H9 (cell line): ENCODE measurements at regions not wholly inside any gene's neighbourhood (a gene's known extent, or its start where the extent isn't known, plus 50 kb on each side); places are given as distances from the start of the nearest gene placed in this dataset.

Experiments used
- DNase-seq: peaks from one replicate; pipeline ENCODE4 v3.0.0-alpha.2; 2017
- H2AFZ ChIP-seq: one replicate; pipeline ENCODE4 v1.6.1; 2013; ENCODE audit warnings: mild to moderate bottlenecking, low read length, control low read depth, moderate library complexity
- H2AK5ac ChIP-seq: 2 replicates; pipeline ENCODE4 v1.6.1; 2013; ENCODE audit warnings: low read length, control low read depth, mixed read lengths; ENCODE audit not compliant: insufficient read length
- H2BK120ac ChIP-seq: one replicate; pipeline ENCODE4 v1.6.1; 2013; ENCODE audit warnings: low read depth, mild to moderate bottlenecking, low read length, control low read depth, inconsistent platforms; ENCODE audit not compliant: poor library complexity, severe bottlenecking
- H2BK12ac ChIP-seq: 2 replicates; pipeline ENCODE4 v1.6.1; 2013; ENCODE audit warnings: low read length, control low read depth, mixed read lengths, low read depth; ENCODE audit not compliant: insufficient read length
- H2BK15ac ChIP-seq: 2 replicates; pipeline ENCODE4 v1.6.1; 2013; ENCODE audit warnings: low read depth, low read length, control low read depth
- H2BK20ac ChIP-seq: one replicate; pipeline ENCODE4 v1.6.1; 2013; ENCODE audit warnings: low read depth, mild to moderate bottlenecking, low read length, control low read depth, inconsistent platforms; ENCODE audit not compliant: poor library complexity, severe bottlenecking
- H2BK5ac ChIP-seq: 2 replicates; pipeline ENCODE4 v1.6.1; 2013; ENCODE audit warnings: low read length, control low read depth, mixed read lengths; ENCODE audit not compliant: insufficient read length
- H3K14ac ChIP-seq: 2 replicates; pipeline ENCODE4 v1.6.1; 2013; ENCODE audit warnings: low read length, control low read depth; ENCODE audit not compliant: insufficient read depth
- H3K18ac ChIP-seq: 2 replicates; pipeline ENCODE4 v1.6.1; 2013; ENCODE audit warnings: low read depth, mild to moderate bottlenecking, mixed read lengths, low read length, control low read depth; ENCODE audit not compliant: insufficient read length
- H3K23ac ChIP-seq: 2 replicates; pipeline ENCODE4 v1.6.1; 2013; ENCODE audit warnings: low read length, control low read depth, mixed read lengths, low read depth; ENCODE audit not compliant: insufficient read length
- H3K23me2 ChIP-seq: 2 replicates; pipeline ENCODE4 v1.6.1; 2013; ENCODE audit warnings: low read depth, mild to moderate bottlenecking, mixed read lengths, low read length, control low read depth; ENCODE audit not compliant: insufficient read length, poor library complexity, severe bottlenecking
- H3K27ac ChIP-seq: 2 replicates; pipeline ENCODE4 v1.5.1; 2013; ENCODE audit warnings: low read length, control low read depth, mixed read lengths, low read depth; ENCODE audit not compliant: insufficient read length
- H3K27me3 ChIP-seq: 2 replicates; pipeline ENCODE4 v1.6.1; 2013; ENCODE audit warnings: low read length, control low read depth, inconsistent platforms; ENCODE audit not compliant: insufficient read depth
- H3K4ac ChIP-seq: 2 replicates; pipeline ENCODE4 v1.6.1; 2013; ENCODE audit warnings: low read depth, mild to moderate bottlenecking, control low read depth, inconsistent platforms, low read length, moderate library complexity
- H3K4me1 ChIP-seq: 2 replicates; pipeline ENCODE4 v1.6.1; 2013; ENCODE audit warnings: low read length, control low read depth, inconsistent platforms; ENCODE audit not compliant: insufficient read depth
- H3K4me2 ChIP-seq: 2 replicates; pipeline ENCODE4 v1.6.1; 2013; ENCODE audit warnings: low read length, control low read depth, mixed read lengths; ENCODE audit not compliant: insufficient read length, insufficient read depth
- H3K56ac ChIP-seq: 2 replicates; pipeline ENCODE4 v1.6.1; 2013; ENCODE audit warnings: low read depth, mild to moderate bottlenecking, mixed read lengths, low read length, control low read depth; ENCODE audit not compliant: insufficient read length
- H3K79me1 ChIP-seq: 2 replicates; pipeline ENCODE4 v1.6.1; 2013; ENCODE audit warnings: low read depth, mild to moderate bottlenecking, moderate library complexity, low read length, control low read depth, inconsistent platforms; ENCODE audit not compliant: insufficient read depth, poor library complexity, severe bottlenecking
- H3K79me2 ChIP-seq: 2 replicates; pipeline ENCODE4 v1.6.1; 2013; ENCODE audit warnings: low read length, control low read depth, inconsistent platforms; ENCODE audit not compliant: insufficient read depth
- H3K9ac ChIP-seq: 2 replicates; pipeline ENCODE4 v1.6.1; 2013; ENCODE audit warnings: low read length, control low read depth, mixed read lengths; ENCODE audit not compliant: insufficient read length; ENCODE audit errors: extremely low read depth
- H3K9me3 ChIP-seq: one replicate; pipeline ENCODE4 v1.6.1; 2013; ENCODE audit warnings: low read depth, low read length, inconsistent platforms; ENCODE audit not compliant: control insufficient read depth
- H3T11ph ChIP-seq: one replicate; pipeline ENCODE4 v1.6.1; 2013; ENCODE audit warnings: mild to moderate bottlenecking, low read length, control low read depth, inconsistent platforms
- H4K20me1 ChIP-seq: one replicate; pipeline ENCODE4 v1.6.1; 2013; ENCODE audit not compliant: control insufficient read depth, insufficient read length, insufficient read depth
- H4K5ac ChIP-seq: 2 replicates; pipeline ENCODE4 v1.6.1; 2013; ENCODE audit warnings: low read depth, mild to moderate bottlenecking, mixed read lengths, low read length, control low read depth; ENCODE audit not compliant: insufficient read length
- H4K8ac ChIP-seq: replicated peaks from 2 replicates; pipeline ENCODE4 v1.6.1; 2013; ENCODE audit warnings: low read length, control low read depth, mixed read lengths, low read depth; ENCODE audit not compliant: insufficient read length
- H4K91ac ChIP-seq: 2 replicates; pipeline ENCODE4 v1.6.1; 2013; ENCODE audit warnings: low read depth, mild to moderate bottlenecking, moderate library complexity, mixed read lengths, low read length, control low read depth; ENCODE audit not compliant: insufficient read length
- H3K27ac Mint-ChIP-seq, 3 experiments: 2 replicates in 2 of 3; 3 replicates in 1 of 3; pipeline ENCODE4 v1.8.0; 2020 to 2021; ENCODE audit warnings: mixed read lengths in 3 of 3, mild to moderate bottlenecking in 1 of 3, moderate library complexity in 1 of 3
- H3K27me3 Mint-ChIP-seq: 2 replicates; pipeline ENCODE4 v1.8.0; 2021; ENCODE audit warnings: low read depth, mild to moderate bottlenecking, moderate library complexity, mixed read lengths
- H3K36me3 Mint-ChIP-seq, 3 experiments: 2 replicates in 2 of 3; 3 replicates in 1 of 3; pipeline ENCODE4 v1.8.0; 2020 to 2021; ENCODE audit warnings: low read depth in 3 of 3, mixed read lengths in 3 of 3; ENCODE audit not compliant: insufficient read depth in 1 of 3
- H3K4me1 Mint-ChIP-seq, 2 experiments: 2 replicates each; pipeline ENCODE4 v1.8.0; 2020; ENCODE audit warnings: mixed read lengths in 2 of 2
- H3K4me3 Mint-ChIP-seq, 2 experiments: 2 replicates in 1 of 2; 3 replicates in 1 of 2; pipeline ENCODE4 v1.8.0; 2020 to 2021; ENCODE audit warnings: mild to moderate bottlenecking in 2 of 2, mixed read lengths in 2 of 2, moderate library complexity in 1 of 2
- H3K9me3 Mint-ChIP-seq, 2 experiments: 2 replicates in 1 of 2; 3 replicates in 1 of 2; pipeline ENCODE4 v1.8.0; 2020; ENCODE audit warnings: mild to moderate bottlenecking in 2 of 2, mixed read lengths in 2 of 2, moderate library complexity in 1 of 2
- WGBS: extraction: QIAGEN DNeasy Blood & Tissue Kit; methylation state at CpG from one replicate; pipeline ENCODE4 v1.1.7; 2013; ENCODE audit warnings: missing lambda C conversion rate, low lambda C conversion rate, mixed read lengths; ENCODE audit not compliant: insufficient read length; ENCODE audit errors: extremely low coverage; 5-methylcytosine and 5-hydroxymethylcytosine counted together
- TF ChIP-seq, protein P1 (sequence below): fragments of 200-600 bp; sonication (generic); conservative IDR thresholded peaks from 3 replicates; pipeline ENCODE4 v1.8.0; 2021; ENCODE audit warnings: antibody characterized with exemption, mild to moderate bottlenecking

DNA sequence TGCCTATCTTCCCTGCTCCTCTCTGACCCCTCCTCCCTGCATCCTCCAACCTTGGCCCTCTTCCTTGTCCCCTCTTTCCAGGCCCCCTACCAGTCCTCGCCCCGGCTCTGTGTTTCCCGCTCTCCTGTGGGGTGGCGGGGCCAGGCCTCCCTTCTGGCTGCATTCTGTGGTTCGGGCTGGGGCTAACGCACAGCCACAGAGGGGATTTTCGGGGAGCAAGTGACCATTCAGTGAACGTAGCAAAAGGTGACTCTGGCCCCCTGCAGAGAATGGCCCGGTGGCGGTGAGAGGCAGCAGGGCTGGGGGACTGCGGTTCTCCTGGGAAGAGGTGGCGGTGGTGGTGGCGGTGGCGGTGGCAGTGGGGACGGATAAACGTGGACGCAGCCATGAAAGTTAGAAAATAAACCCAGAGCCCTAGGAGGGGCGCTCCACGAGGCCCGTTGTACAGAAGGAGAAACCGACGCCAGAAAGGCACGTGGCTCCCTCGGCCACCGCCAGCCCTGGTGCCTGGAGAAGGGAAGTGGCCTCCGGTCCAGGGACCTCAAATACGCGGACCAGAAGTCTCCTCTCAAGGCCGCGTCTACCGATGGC lies 269.6 kb downstream of the ADGRD1 start:
- Histone ChIP-seq H3K14ac (peak overlapping the region; percentile 39; the same call in 1 of the 2 replicates), H2BK120ac (no peak overlapping the region), H3K18ac (peak overlapping the region; percentile 57), H3K4me1 (peaks cover 6% of the 10 kb centered on the region; the same call in 1 of the 2 replicates), H2BK15ac (no peak overlapping the region), H2BK12ac (no peak overlapping the region), H2BK5ac (no peak overlapping the region), H3K56ac (no peak overlapping the region), H3K27ac (no peak overlapping the region), H4K5ac (no peak overlapping the region), H4K8ac (no peak overlapping the region), H2AK5ac (no peak overlapping the region), H3K4me2 (no peak overlapping the region), H2BK20ac (no peak overlapping the region), H3K9ac (no peak overlapping the region), H4K91ac (no peak overlapping the region), H3T11ph (no peak overlapping the region), H2AFZ (no peak overlapping the region), H3K9me3 (no peaks in the 10 kb centered on the region), H3K4ac (no peak overlapping the region), H3K79me2 (no peaks in the 10 kb centered on the region), H3K27me3 (no peaks in the 10 kb centered on the region), H3K79me1 (no peaks in the 10 kb centered on the region), H3K23me2 (no peaks in the 10 kb centered on the region), H4K20me1 (no peaks in the 10 kb centered on the region), H3K23ac (no peak overlapping the region)
- peak; percentile 32 for DNase-seq
- peak overlapping the region in 1 of 3 experiments; percentile 27; a peak in 2 of 7 replicates for H3K27ac Mint-ChIP-seq
- TF ChIP-seq, protein P1, sequence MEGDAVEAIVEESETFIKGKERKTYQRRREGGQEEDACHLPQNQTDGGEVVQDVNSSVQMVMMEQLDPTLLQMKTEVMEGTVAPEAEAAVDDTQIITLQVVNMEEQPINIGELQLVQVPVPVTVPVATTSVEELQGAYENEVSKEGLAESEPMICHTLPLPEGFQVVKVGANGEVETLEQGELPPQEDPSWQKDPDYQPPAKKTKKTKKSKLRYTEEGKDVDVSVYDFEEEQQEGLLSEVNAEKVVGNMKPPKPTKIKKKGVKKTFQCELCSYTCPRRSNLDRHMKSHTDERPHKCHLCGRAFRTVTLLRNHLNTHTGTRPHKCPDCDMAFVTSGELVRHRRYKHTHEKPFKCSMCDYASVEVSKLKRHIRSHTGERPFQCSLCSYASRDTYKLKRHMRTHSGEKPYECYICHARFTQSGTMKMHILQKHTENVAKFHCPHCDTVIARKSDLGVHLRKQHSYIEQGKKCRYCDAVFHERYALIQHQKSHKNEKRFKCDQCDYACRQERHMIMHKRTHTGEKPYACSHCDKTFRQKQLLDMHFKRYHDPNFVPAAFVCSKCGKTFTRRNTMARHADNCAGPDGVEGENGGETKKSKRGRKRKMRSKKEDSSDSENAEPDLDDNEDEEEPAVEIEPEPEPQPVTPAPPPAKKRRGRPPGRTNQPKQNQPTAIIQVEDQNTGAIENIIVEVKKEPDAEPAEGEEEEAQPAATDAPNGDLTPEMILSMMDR: no peak
- H3K4me1 Mint-ChIP-seq: peaks cover 10 to 27% of the 10 kb centered on the region in 2 experiments
- H3K4me3 Mint-ChIP-seq: no peak overlapping the region
- peaks cover 0 to 2% of the 10 kb centered on the region in 2 experiments; a peak in 1 of 5 replicates for H3K9me3 Mint-ChIP-seq
- no peaks in the 10 kb centered on the region; a peak in 1 of 7 replicates for H3K36me3 Mint-ChIP-seq
- WGBS: no CpG with 5 or more reads among the region's 31 CpGs
- H3K27me3 Mint-ChIP-seq: peaks cover 3% of the 10 kb centered on the region
